Stimulated activated naive CD4-positive, alpha-beta T cell treated with Interleukin-2 at 50 U/mL for 16 hours (primary cell): ENCODE measurements at regions not wholly inside any gene's neighbourhood (a gene's known extent, or its start where the extent isn't known, plus 50 kb on each side); places are given as distances from the start of the nearest gene placed in this dataset.
"Not testable (repeated sequence)": the region's sequence is repeated elsewhere in the genome, so short reads cannot be mapped to it uniquely, and the experiment has no call there.

Source experiments
- DNase-seq: peaks from one replicate; lab custom pipeline; 2025; lab: John Stamatoyannopoulos, UW

DNA sequence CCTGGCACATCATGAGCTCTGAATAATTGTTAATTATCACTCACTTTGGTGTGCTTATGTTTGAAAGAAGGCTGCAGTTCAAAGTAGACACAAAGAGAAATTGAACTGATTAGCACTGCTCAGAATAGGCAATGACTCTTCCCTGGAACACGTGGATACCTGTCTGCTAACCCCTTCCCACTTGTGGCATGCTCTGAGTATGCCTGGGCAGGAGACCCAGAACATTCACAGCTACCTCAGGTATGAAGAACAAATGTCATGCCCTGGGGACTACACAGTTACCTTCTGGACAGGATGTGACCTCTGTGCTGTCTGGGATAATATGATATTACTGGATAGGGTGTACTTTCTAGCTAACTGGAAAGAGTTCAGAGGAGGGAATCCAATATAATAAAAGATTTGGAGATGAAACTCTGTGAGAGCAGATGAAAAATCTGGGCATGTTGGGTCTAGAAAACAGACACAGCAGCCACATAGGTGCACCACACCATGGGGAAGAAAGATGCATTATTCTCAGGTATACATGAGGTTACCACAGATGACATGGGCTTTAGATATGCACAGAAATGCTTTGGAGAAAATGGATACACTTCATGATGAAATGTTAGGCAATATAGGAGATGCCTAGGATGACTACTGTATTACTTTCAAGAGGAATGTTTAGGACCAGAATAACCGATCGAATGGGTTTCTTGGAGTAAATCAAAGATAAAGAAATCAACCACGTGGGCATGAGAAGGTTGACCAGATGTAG is 324.2 kb upstream of the PREP start:
- DNase-seq, result no peak

DNA sequence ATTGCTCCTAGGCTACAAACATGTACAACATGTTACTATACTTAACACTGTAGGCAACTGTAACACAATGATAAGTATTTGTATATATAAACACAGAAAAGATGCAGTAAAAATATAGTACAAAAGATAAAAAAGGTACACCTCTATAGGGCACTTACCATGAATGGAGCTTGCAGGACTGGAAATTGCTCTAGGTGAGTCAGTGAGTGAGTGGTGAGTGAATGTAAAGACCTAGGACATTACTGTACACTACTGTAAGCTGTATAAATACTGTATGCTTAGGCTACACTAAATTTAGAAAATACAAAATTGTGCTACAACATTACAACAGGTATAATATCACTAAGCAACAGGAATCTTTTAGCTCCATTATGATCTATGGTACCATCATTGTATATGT is 312.0 kb upstream of the PREP start:
- no peak for DNase-seq

DNA sequence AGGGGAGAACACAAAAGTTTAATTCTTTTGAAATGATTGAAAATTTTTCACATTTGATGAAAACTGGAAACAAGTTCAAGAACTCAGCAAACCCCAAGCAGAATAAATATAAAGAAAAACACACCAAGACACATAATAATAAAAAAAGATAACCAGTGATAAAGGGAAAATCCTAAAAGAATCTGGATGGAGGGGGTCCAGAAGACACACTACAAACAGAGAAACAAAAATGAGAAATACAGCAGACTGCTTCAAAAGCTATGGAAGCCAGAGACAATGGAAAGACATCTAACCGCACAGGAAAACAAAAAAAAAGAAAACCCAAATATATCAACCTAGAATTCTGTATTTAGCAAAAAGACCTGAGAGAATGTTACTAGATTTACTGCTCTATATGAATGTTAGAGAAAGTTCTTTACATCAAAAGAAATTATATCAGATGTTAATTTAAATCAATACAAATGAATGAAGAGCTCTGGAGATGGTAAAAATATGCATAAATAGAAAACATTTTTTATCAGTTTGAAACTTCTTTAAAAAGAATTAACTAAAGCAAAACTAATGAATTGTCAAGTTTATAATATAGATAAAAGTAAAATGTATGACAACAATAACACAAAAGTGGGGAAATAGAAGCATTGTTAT is 310.7 kb upstream of the PREP start:
- DNase-seq, result no peak

DNA sequence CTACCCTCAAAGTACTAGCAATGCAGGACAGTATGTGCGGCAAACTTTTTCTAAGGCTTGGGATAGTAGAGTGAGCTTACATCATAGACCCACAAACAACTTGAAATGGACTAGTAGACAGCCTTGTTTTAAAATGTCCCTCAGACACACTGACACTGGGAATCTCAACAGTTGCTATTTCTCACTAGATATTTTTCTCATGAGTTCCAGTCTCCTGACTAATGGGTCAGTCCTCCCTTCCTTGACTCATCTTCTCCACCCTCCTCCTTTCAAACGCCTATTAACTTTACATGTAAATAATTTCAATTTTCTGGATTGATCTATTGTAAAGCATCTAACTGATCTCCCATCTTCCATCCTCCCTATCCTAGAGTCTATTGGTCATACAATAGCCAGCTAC is 308.3 kb upstream of the PREP start:
- DNase-seq, result no peak

DNA sequence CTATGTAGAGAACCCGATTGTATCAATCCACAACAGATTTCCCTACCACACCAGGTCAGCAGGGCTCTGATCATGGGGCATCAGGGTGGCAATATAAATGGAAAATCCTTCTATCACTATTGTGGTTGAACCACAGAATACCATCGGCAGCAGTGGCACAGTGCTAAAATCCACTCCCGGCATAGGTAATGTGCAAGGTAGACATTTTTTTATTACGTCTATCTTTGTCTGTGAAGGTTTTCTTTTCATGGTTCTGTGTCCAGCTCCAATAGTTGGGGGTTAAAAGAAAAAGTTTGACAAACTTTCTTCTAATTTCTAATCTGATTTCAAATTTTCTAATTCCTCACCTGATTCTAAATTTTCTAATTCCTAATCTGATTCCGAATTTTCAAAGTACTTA is 302.7 kb upstream of the PREP start:
- no peak for DNase-seq

DNA sequence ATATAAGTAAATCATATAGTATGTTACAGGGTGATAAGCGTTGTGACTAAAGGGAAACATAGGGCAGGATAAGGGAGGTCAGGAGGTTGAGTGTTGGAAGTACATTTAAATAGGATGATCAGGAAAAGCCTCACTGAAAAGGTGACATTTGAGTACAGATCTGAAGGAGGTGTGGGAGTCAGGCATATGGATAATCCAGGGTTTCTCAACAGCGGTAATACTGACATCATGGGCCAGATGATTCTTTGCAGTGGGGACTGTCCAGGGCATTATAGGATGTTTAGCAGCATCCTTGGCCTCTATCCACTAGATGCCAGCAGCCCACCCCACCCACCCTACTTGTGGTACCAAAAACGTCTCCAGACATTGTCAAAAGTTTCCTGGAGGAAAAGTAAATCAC is 292.6 kb upstream of the PREP start:
- DNase-seq, result no peak

DNA sequence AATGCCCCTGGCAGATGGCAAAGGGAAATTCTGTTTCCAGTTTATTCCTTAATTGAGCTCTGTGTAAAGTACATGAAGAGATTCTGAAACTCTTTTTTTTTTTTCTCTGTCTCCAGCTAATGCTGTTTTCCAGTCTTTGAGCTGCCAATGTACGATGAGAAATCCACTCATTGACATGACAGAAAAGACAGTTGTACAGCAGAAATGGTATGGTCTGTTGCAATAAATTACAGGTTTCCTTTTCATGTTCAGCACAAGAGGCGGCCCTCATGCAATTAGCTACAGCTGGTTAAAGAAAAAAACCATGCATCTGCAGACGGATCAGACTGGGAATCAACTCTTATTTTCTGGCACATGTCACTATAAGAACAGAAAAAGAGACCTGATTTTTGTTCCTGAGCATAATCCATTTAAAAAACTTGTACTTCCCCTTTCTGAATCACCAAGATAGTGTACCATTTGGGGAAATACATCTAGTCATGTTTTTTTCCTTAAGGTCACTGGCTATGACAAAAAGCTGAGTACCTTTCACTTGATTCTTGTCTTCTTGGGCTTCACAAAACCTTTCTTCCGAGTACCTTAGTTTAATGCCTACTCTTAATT is 289.8 kb upstream of the PREP start:
- DNase-seq, result no peak

DNA sequence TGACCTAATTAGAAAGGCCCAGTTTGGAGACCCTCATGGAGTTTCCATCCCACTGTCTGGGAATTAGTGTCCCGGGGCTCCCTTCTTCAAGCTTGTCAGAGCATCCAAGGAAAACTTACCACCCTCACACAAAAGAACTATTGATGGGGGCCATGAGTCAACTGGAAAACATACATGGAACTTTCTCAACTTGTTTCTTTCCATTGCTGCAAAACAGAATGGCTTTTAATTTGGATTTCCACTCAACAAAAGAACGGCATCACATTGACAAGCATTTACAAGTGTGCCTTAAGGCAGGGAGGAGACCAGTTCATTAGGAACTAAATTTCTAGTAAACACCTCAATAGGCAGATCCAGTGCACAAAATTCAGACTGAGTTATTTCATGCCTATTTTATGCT is 289.1 kb upstream of the PREP start:
- no peak for DNase-seq

DNA sequence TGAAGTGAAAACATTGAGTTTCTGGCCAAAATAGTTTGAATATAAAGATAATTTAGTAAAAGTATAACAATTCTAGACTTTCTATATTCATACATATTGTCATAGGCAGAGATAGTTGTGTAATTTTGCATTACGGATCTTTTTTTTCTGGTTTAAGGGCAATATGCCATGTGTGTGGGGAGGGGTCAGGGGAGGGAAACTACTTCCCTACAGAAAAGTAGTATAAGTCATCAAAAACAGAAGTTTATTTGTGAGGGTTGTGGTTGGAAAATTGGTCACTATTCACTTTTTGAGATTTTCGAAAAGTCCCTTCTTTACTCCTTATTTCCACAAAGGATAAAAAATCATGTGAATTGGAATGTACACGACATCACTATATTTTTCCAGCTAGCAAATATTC is 288.2 kb upstream of the PREP start:
- DNase-seq, result no peak

DNA sequence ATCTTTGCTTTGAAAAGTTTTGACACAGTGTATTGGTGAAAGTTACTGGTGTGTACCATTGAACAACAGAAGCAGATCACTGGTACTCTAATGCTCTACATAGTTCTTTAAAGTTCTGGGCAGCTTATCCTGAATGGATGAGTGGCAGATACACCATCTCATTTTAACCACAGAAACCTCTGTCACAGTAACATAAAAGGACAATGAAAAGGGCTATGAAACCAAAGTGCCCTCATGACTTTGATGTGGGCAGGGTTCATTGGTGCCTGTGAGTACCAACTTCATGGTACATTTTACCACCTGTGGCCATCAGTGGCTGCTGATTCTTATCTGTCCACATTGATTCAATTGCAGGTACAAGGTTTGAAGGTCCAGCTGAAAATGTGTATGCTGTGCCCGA is 285.7 kb upstream of the PREP start:
- no peak for DNase-seq

DNA sequence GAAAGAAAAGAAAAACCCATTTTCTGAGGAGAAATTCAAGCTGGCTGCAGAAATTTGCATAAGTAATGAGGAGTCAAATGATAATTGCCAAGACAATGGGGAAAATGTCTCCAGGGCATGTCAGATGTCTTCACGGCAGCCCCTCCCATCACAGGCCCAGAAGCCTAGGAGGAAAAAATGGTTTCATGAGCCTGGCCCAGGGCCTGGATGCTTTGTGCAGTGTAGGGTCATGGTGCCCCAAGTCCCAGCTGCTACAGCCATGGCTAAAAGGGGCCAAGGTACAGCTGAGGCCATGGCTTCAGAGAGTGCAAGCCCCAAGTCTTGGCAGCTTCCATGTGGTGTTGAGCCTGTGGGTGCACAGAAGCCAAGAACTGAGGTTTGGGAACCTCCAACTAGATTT is 283.9 kb upstream of the PREP start:
- DNase-seq, result not testable (repeated sequence)

DNA sequence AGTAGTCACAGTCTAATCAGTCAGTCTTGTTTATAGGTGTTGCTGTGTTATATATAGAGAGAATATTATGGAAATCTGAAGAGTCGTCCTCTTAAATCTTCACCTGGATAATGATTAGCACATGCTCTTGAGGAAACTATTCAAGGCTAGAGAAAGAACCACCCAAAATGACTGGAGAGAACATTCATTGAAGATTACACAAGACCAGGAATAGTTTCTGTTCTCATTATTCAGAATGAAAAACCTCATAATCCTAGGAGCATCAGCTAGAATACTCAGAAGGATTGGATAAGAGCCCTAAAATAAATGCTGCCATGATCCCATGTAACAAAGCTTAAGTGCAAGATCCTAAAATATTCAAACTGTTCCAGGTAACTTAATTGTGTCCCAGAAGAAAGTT is 278.2 kb upstream of the PREP start:
- no peak for DNase-seq

DNA sequence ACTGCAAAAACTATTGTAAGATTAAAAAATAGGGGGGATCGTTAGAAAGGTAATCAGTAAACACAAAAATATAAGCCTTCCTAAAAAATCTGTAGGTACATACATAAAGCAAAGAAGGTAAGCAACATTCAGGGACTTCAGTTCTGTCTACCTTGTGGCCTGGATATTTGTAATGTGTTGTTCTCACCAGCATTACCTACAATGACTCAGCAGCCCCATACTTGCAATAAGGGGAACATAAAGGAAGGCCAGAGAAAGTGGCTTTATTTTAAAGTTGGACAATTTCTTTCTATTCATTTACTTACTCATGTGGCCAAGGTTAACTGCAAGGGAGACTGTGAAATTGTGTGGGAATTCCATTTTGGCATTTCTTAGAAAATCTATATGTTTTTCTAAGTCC is 277.2 kb upstream of the PREP start:
- DNase-seq, result no peak

DNA sequence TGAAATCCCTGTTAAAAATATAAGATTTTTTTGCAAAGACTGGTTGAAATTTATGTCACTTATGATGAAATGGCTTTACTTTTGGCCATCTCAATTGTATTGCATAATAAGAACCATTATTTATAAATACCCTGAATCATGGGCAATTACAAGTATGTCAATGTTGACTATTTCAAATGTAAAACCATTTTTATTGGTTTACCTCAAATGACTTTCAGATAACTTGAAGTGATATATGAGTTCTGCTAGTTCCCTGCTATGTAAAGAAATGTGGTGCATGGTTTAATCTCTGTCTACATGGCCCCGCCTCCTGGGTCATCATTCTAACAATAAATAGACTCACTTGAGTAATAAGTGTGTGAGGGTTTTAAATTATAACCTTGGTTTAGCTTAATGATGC is 275.6 kb upstream of the PREP start:
- no peak for DNase-seq

DNA sequence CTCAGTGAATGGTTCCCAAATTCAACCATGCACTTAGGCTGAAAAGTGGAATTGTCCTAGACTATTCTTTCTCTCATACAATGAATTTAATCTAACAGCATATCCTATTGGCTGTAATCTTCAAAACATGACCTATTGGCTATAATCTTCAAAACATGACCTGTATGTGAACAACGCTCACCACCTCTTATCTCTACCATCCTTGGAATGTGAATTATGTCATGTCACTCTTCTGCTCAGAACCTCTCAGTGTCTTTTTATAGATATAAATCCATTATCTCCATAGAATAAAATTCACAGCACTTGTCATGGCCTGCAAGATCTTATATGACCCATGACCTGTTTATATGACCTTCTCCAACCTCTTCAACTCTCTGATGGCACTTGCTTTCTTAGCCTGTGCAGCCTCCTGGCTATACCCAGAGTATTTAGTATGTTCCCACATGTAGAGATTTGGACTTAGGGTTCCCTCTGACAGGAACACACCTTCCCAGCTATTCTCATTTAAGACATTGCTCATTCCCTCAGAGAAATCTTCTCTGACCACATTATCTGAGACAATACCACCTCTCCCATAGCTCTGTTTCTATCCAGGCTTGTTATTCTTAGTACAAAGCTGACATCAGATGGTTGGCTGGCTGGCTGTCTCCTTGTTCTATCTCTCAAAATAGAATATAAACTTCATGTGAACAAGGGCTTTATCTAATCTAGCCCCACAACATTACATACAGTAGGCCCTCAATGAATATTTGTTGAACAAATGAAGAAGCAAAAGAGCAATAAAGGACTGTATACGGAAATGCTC is 275.0 kb upstream of the PREP start:
- DNase-seq, result no peak

DNA sequence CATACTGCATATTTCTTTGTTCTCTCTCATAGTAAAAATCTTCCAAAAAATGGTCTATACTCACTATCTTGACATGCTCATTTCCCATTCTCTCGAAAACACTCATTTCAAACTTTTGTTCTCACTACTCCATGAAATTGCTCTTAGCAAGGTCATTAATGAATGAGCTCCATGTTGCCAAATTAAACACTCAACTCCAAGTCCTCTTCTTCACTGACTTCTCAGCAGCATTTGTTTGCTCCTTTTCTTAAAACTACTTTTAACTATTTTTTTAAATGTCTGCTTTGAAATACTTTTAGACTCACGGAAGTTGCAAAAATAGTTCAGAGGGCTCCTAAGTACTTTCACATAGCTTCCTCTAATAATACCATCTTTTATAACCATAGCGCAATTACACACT is 274.0 kb upstream of the PREP start:
- DNase-seq, result no peak

DNA sequence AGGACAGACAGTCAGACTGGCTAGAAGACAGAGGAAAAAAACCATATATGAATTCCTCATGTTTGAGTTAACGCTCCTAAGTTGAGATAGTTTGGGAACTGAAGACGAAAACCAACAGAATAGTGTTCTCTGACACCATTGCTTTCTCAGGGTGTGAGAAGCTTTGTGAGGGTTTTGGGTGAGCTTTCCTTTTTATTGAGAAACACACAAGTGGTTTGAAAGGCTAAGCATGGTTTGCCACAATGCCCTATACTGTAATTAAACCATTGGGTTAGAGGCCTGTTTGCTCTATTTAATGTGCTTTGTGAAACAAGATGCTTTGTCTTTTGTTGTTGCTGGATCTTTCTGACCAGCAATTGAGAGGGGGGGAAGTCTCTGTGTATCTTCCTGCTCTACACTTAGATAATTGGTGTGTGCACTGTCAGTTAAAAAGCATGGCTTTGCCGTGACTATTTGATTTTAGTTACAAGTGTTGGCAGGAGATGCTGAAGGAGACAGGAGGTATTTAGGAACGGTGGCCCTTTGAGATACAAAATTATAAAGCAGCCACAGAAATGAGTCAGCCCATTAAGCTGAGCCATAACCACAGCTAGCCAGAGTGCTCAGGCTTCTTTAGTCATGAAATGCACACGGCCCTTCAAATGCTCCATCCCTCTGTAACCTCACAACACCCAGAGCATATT is 273.0 kb upstream of the PREP start:
- DNase-seq, result no peak

DNA sequence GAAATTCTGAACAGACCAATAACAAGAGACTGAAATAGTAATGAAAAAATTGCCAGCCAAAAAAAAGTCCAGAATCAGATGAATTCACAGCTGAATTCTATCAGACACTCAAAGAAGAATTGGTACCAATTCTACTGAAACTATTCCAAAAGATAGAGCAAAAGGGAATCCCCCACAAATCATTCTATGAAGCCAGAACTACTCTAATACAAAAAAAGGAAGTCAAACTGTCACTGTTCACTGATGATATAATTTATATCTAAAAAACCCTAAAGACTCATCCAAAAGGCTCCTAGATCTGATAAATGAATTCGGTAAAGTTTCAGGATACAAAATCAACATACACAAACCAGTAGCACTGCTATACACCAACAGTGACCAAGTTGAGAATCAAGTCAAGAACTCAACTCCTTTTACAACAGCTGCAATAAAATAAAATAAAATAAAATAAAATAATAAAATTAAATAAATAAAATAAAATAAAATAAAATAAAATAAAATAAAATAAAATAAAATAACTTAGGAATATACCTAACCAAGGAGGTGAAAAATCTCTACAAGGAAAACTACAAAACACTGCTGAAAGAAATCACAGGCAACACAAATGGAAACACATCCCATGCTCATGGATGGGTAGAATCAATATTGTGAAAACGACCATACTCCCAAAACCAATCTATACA is 270.1 kb upstream of the PREP start:
- not testable (repeated sequence) for DNase-seq

DNA sequence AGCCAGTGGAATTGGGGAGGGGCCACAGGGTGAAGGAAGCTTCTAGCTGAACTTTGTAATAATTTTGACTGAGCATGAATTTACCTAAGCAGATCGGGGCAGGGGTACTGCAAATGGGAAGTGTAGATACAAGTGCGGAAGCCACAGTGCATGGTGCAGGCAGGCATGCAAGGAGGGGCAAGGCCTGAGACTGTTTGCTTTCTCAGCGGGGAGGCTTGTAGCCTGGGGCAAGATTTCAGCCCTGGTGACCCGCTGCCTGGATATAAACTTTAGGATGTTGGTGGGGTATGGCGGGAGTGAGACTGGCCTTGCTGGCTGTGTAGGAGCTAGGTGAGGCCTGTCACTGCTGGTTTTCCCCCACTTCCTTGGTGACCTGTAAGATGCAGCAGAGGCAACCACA is 266.4 kb upstream of the PREP start:
- DNase-seq, result no peak

DNA sequence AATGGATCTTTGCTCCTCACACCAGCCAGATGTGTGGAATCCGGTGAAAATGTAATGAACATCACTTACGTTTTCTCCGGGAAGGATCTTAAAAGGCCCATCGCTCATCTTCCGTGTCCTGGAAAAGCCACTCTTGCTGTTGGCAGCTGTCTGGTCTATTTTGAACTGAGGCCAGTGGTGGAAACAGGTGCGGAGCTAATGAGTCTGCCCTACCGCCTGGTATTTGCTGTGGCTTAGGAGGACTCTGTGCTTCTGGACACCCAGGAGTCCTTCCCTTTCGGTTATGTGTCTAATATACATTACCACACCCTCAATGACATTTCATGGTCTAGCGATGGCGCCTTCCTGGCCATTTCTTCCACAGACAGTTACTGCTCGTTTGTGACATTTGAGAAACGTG is 264.2 kb upstream of the PREP start:
- DNase-seq, result no peak

DNA sequence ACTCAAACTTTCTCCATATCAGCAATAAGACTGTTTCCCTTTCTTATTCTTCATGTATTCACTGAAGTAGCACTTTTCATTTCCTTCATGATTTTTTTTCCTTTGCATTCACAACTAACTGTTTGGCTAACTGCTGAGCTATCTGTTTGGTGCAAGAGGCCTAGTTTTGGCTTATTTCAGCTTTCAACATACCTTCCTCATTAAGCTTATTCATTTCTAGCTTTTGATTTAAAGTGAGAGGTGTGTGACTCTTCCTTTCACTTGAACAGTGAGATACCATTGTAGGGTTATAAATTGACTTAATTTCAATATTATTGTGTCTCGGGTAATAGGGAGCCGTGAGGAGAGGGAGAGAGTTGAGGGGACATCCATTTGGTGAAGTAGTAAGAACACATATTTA is 262.0 kb upstream of the PREP start:
- DNase-seq, result no peak

DNA sequence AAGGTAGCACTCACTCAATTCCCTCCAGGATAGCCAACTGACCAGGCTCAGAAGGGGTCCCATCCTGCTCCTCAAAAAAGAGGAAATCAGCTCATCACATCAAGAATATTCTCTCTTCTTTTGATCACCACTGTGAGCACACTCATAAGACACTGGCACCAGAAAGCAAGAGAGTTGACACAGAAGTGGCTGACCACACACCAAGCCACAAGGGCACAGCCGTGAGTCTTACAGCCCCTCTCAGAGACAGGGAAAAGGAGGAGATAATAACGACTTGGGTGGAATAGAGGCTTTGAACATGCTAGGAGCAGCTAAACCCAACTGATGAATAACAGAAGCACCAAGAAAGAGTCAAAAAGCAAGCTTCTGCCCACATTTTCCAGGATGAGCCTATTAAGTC is 249.1 kb upstream of the PREP start:
- no peak for DNase-seq
